ENCODE measurements at regions not wholly inside any gene's neighbourhood (a gene's known extent, or its start where the extent isn't known, plus 50 kb on each side); places are given as distances from the start of the nearest gene placed in this dataset.
"Not testable (repeated sequence)": the region's sequence is repeated elsewhere in the genome, so short reads cannot be mapped to it uniquely, and the experiment has no call there.

DNA sequence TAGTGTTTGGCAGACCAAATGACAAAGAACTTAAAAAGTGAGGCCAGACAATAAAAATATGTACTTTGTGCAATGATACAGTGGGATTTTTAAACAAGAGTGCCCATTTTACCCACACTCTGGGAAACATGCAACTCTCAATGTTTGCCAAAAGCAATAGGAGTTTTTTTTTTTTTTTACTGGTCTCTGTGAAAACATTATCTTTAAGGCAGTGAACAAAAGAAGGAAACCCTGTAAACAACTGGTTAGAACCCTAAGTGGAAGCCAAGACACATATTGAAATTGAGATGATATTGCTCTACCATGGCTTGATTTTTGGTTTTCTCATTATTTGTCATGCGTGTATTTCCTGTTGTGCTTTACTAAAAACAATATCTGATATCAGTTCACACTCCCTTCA, 67.2 kb upstream of the PPP3CA start (continued):
- TF ChIP-seq, protein P1, sequence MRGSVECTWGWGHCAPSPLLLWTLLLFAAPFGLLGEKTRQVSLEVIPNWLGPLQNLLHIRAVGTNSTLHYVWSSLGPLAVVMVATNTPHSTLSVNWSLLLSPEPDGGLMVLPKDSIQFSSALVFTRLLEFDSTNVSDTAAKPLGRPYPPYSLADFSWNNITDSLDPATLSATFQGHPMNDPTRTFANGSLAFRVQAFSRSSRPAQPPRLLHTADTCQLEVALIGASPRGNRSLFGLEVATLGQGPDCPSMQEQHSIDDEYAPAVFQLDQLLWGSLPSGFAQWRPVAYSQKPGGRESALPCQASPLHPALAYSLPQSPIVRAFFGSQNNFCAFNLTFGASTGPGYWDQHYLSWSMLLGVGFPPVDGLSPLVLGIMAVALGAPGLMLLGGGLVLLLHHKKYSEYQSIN (CRISPR knock-in tag; IDR thresholded peaks at IDR 0.05; ENCODE audit: borderline replicate concordance): no peak

DNA sequence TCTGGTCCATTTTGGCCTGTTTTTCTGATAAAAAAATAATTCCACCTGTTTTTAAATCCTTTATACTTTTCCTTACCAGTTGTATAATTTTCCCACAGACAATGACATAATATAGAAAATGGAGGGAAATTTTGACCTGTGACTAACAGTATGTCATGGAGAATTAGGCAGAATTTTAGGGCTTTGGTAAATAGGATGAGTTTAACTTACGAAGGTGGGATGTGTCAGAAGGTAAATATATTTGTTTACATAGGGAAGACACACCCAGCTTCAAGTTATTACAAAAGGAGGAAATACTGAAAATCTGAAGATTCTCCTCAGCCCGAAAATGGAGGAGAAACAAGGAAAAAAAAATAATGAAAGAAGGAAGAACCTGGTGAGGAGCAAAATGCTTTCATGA, 64.6 kb upstream of the PPP3CA start:
- no peak for DNase-seq (ENCODE audit: low spot score)
- H2AFZ ChIP-seq (ENCODE audit: low read length): no peak overlapping the region
- WGBS (ENCODE audit: low lambda C conversion rate): 0% methylated on average over 2 of the region's 2 CpGs
- H3K79me2 ChIP-seq (ENCODE audit: insufficient read depth, low read length): no peaks in the 10 kb centered on the region
- no peak overlapping the region for H3K9ac ChIP-seq (ENCODE audit: insufficient read depth, low read depth, low read length)
- peaks cover 8% of the 10 kb centered on the region; the same call in 1 of the 2 replicates for H3K4me1 ChIP-seq (ENCODE audit: insufficient read depth, low read length)
- no peak overlapping the region for H3K27ac ChIP-seq (ENCODE audit: extremely low read length, insufficient read depth, low read length)
- no peaks in the 10 kb centered on the region for H4K20me1 ChIP-seq (ENCODE audit: insufficient read depth, low read length)
- FAIRE-seq: no peak
- TF ChIP-seq RFX1 (IDR thresholded peaks at IDR 0.05) (no peak), ZNF543 (CRISPR knock-in tag; IDR thresholded peaks at IDR 0.05) (no peak), ZNF253 (CRISPR knock-in tag; IDR thresholded peaks at IDR 0.05; ENCODE audit: borderline replicate concordance) (no peak), NONO (IDR thresholded peaks at IDR 0.05) (no peak), NONO (CRISPR knock-in tag; conservative IDR thresholded peaks at IDR 0.05) (no peak), MAZ (IDR thresholded peaks at IDR 0.05; ENCODE audit: borderline replicate concordance, low read depth, low read length) (no peak), MAZ (CRISPR knock-in tag; IDR thresholded peaks at IDR 0.05; ENCODE audit: low read depth) (no peak), SIX4 (CRISPR knock-in tag; IDR thresholded peaks at IDR 0.05) (no peak), JUN (CRISPR knock-in tag; IDR thresholded peaks at IDR 0.05) (no peak), TBL1XR1 (IDR thresholded peaks at IDR 0.05; ENCODE audit: borderline replicate concordance, low read length, partially characterized antibody) (no peak), NFE2L2 (IDR thresholded peaks at IDR 0.05; ENCODE audit: low read length) (no peak), DMAP1 (CRISPR knock-in tag; IDR thresholded peaks at IDR 0.05) (no peak), TEAD2 (CRISPR knock-in tag; IDR thresholded peaks at IDR 0.05) (no peak)
- intact Hi-C loops (cut with micrococcal nuclease; ENCODE audit: unreplicated experiment): no loop called here
- no peak overlapping the region for H3K4me2 ChIP-seq (ENCODE audit: low read depth, low read length)
- no peak for ATAC-seq
- no peaks in the 10 kb centered on the region; a peak in 1 of 5 replicates for H3K27me3 ChIP-seq (ENCODE audit: control insufficient read depth in 1 of 2, insufficient read depth in 2 of 2, low read length in 2 of 2)
- no TSS peak for BruUV-seq (replicated peaks)
- H3K4me3 ChIP-seq (replicated peaks in 1 of 3; ENCODE audit: insufficient read depth in 1 of 3, low read depth in 2 of 3, low read length in 3 of 3): no peak overlapping the region
- in situ Hi-C loops (cut with HindIII; ENCODE audit: extremely low pct_ligation_motif_present, low pct_unique_long_range_greater_than_20kb): no loop called here
- H3K36me3 ChIP-seq (replicated peaks in 1 of 2; ENCODE audit: control insufficient read depth in 1 of 2, insufficient read depth in 2 of 2, low read length in 2 of 2): no peaks in the 10 kb centered on the region
- ChIA-PET POLR2A (no interaction called here), CTCF (ENCODE audit: low intra/inter-chr PET ratio, low total read pairs) (no interaction called here)
- H3K9me3 ChIP-seq (ENCODE audit: low read length): no peaks in the 10 kb centered on the region

DNA sequence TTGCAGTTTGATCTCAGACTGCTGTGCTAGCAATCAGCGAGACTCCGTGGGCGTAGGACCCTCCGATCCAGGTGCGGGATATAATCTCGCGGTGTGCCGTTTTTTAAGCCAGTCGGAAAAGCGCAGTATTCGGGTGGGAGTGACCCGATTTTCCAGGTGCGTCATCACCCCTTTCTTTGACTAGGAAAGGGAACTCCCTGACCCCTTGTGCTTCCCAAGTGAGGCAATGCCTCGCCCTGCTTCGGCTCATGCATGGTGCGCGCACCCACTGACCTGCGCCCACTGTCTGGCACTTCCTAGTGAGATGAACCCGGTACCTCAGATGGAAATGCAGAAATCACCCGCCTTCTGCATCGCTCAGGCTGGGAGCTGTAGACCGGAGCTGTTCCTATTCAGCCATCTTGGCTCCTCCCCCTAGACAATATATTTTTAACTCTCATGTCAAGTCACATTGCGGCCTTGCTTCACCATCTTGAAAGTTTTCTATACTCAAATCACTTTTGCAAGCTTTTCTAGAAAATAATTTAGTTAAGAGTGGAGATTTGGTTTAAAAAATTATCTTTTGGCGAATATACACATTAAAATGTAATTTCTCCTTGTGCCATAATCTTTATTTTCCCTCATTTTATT, 64.1 kb upstream of the PPP3CA start:
- CTCF ChIA-PET (ENCODE audit: low intra/inter-chr PET ratio, low total read pairs): not testable (repeated sequence)

More for the DNA sequence above, 64.1 kb upstream of the PPP3CA start:
- H4K20me1 ChIP-seq (ENCODE audit: insufficient read depth, low read length); H2AFZ ChIP-seq (ENCODE audit: low read length); H3K4me1 ChIP-seq (ENCODE audit: insufficient read depth, low read length); H3K27ac ChIP-seq (ENCODE audit: extremely low read length, insufficient read depth, low read length); DNase-seq (ENCODE audit: low spot score); FAIRE-seq; in situ Hi-C loops (cut with HindIII; ENCODE audit: extremely low pct_ligation_motif_present, low pct_unique_long_range_greater_than_20kb); POLR2A ChIA-PET; H3K27me3 ChIP-seq (ENCODE audit: control insufficient read depth in 1 of 2, insufficient read depth in 2 of 2, low read length in 2 of 2); ATAC-seq; H3K36me3 ChIP-seq (replicated peaks in 1 of 2; ENCODE audit: control insufficient read depth in 1 of 2, insufficient read depth in 2 of 2, low read length in 2 of 2); BruUV-seq (replicated peaks); intact Hi-C loops (cut with micrococcal nuclease; ENCODE audit: unreplicated experiment); H3K79me2 ChIP-seq (ENCODE audit: insufficient read depth, low read length); H3K9me3 ChIP-seq (ENCODE audit: low read length); H3K9ac ChIP-seq (ENCODE audit: insufficient read depth, low read depth, low read length): not testable (repeated sequence)
- Histone ChIP-seq H3K4me2 (ENCODE audit: low read depth, low read length) (peak overlapping the region; percentile 27; the same call in 1 of the 2 replicates), H3K4me3 (replicated peaks in 1 of 3; ENCODE audit: insufficient read depth in 1 of 3, low read depth in 2 of 3, low read length in 3 of 3) (peak overlapping the region in 1 of 3 experiments; percentile 16; a peak in 2 of 6 replicates)
- 90% methylated on average over 6 of the region's 24 CpGs for WGBS (ENCODE audit: low lambda C conversion rate)
